Fibroblast of skin of left biceps (primary cell): ENCODE measurements at regions not wholly inside any gene's neighbourhood (a gene's known extent, or its start where the extent isn't known, plus 50 kb on each side); places are given as distances from the start of the nearest gene placed in this dataset.

ENCODE experiments used
- DNase-seq, 2 experiments: peaks; one replicate each; pipeline ENCODE4 v3.0.0-alpha.2; 2013; ENCODE audit warnings: low read depth in 2 of 2

DNA sequence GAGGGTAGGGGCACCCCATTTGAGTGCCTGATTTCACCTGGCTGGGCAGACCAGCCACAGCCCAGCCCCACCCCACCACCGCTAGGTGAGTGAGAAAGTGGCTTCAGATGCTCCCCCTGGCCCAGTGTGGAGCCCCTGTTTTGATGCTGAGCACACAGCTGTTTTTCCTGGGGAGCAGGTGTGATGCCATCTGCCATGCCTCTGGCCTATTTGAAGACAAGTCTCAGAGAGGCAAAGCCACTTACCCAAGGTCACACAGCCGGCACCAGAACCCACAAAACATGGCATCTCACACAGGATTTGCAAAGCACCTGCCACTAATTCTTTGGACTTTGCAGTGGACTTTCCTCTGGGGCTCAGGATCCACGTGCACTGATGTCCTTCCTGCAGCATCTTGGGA lies 131.3 kb downstream of the INHBB start:
- DNase-seq: no peak

DNA sequence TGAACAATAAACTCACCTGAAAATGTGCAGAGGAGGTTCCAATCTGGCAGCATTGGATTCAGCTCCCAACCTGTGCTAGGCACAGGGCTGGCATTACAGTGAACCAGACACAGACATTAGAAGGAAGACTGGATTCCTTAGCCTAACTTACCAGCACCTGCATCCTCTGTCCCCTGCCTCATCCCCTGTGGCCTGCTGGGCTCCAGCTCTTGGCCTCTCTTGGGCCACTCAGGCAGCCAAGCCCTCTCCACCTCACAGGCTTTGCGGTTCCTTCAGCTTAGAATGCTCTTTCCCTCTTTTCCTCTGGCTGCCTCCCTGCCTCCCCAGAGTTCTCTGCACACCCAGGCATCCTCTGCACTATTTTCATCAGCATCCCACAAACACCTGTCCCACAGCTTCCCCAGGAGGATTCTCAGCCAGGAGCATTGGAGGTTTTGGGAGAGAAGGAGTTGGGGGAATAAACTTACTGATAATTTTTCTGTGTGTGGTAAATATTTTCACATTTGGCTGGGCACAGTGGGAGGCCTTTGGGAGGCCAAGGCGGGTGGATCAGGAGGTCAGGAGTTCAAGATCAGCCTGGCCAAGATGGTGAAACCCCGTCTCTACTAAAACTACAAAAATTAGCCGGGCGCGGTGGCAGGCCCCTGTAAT lies 132.0 kb downstream of the INHBB start:
- no peak for DNase-seq

DNA sequence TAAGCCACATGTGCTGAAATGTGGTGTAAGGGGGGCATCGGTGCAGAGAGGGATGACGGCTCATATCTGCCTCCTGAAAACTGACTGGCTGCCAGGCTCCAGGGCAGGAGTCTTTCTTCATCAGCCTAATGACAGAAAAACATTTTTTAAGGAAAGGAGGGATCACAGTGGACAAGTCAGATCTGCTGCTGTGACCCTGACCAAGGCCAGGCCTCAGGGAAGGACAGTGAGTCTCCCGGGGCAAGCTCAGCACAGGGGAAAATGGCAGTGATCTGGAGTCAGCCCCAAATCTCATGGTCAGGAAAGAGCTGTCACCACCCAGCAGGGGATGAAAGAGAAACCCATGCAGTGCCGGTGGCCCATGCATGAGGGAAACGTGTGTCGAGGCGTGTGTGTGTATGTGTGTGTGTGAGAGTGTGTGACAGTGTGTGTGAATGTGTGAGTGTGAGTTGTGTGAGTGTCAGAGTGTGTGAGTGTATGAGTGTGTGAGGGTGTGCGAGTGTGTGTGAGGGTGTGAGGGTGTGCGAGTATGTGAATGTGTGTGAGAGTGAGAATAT lies 134.5 kb downstream of the INHBB start:
- no peak for DNase-seq

DNA sequence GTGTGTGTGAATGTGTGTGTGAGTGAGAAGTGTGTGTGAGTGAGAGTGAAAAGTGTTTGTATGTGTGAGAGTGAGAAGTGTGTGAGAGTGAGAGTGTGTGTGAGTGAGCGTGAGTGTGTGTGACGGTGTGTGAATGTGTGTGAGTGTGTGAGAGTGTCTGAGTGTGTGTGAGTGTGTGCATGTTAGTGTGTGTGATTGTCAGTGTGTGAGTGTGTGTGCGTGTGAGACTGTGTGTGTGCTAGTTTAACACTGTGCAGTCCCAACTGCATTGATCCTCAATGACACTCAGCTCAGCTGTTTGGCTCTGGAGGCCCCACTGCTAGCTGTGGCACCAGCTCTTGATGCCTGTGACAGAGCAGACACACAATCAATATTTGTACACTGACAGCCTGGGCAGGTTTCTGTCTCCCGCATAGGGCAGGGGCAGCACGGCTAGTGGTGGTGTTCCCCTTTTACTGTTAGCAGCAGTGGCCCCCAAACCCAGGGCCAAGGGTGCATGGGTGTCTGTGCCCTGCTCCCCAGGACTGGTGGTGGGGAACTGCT lies 135.0 kb downstream of the INHBB start:
- no peak for DNase-seq

DNA sequence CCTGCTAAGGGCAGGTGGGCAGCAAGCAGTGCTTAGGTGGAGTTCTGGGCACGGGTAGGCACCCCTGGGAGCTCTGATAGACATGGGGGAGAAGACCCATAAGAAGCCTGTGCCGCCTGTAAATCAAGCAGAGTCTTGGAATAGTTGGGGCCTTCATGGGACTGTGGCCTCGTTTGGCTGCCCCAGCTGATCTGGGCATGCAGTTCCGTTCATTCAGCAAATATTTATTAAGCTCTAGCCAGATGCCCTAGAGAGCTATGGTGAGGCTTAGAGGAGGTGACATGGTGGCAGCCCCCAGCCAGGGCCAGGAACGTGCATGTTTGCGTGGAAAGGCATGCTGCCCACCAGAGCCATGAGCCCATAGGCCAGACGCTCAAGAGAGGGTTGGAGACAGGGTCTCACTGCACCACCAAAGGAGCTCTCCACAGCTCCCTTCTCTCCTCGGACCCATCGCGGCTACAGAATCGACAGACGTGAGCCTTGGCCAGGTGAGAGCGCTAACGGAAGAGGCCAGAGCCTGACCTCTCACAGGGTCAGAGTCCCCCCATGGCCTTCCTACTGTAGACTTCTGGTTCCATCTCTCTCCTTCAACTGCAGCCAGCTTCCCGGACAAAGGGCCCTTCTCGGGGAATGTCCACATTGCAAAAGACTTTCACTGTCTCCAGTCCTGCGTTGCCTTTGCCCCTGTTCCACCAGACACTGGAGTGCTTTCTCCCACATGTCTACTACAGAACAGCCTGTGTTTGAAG lies 135.7 kb downstream of the INHBB start:
- DNase-seq: no peak

DNA sequence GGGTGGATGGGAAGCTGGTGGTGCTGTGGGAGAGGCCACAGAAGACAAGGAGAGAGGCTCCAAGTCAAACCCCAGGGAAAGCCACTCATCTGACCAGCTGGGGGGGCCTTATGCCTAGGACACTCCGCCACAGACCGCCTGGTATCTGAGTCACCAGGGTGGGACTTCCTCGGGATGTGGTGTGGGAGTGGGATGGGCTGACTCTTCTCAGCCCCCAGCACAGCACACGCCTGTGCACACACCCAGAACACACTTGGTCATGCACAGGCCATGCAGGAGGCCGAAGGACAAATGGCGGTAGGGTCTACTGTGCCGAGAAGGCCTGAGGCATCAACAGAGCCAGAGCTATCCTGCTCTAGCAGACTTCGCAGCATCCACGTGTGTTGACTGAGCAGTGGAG lies 136.4 kb downstream of the INHBB start:
- DNase-seq: no peak

DNA sequence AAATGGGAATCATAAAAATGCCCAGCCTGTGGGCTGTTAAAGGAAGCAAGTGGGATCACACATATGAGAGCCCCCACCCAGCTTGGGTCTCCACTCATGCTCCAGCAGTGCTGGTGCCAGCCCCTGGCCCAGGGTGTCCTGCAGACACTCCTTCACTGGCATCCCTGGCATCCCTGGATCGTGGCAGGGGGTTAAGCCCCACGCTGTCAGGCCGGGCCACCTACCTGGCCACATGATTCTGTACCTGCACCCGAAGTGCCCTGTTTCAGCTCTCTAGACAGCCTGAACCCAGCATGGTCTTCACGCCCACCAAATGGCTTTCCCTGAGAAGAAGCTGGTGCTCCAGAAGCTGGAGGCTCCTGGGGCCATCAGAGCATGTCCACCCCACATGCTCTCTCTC lies 137.4 kb downstream of the INHBB start:
- DNase-seq: no peak

DNA sequence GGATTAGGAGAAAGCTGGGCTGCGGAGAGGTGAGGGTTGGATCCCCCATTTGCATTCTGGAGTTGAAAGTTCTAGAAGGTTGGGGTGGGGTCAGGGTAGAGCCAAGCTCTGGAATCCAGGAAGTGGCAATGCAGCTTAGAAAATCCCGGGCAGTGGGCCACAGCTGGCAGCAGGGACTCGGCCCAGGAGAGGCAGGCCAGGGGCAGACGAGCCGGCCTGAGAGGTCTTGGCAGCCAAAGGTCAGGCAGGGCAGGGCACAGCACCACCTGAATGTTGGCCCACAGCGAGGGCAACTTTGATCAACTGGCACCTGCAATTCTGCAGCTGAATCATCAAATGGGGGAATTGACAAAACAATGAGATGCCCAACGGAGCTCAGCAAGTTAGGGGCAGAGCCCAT lies 139.2 kb downstream of the INHBB start:
- DNase-seq: no peak

DNA sequence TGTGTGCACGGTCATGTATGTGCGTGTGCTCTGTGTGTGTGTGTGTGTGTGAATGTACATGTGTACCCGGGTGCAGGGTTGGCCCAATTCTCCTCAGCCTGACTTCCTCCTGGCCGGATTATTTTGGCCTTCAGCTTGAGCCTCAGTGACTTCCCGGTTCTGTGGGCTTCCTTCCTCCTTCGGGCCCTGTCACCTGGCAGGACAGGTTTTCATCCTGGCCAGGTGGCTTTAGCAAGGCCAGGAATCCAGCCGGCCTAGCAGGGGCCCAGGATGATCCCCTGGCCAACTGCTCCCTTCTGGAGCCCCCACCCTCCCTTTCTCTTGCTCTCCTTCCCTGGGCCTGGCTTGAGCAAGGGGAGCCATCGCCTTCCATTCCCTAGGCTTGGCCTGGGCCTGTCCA lies 140.5 kb downstream of the INHBB start:
- no peak for DNase-seq

DNA sequence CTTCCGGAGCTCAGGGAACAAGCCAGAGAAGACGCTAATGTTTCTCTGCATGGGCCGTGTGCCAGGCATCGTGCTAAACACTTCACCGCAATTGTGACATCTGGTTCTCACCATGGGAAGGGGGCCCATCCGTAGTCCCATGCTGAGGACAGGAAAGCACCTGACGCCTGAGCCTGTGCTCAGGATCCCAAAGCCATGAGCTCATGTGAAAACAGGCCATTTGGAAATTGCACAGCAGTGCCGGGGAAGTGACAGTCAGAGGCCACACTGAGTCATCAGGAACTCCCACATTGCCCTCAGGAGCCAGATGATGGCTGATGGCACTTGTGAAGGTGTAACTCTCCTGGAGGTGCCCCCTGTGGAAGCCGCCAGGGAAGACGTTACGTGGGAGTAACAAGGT lies 141.0 kb downstream of the INHBB start:
- no peak for DNase-seq

DNA sequence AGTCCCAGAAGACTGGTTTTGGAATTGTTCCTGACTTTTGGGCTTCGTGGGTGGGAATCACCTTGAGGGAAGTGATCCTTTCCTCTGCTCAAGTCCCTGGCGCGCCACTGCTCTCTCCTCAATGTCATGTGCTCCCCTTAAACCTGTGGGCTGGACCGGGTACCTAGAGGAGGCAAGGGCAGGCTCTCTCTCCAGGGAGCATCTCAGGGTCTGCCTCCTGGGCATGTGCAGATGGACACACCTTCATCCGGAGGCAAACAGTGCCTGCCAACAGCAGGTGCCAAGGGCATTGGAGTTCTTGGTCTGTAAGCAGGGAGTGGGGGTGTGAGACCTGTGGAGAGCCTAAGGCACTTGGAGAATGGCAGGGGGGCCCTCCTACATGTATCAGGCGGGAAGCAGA lies 142.6 kb downstream of the INHBB start:
- no peak for DNase-seq

DNA sequence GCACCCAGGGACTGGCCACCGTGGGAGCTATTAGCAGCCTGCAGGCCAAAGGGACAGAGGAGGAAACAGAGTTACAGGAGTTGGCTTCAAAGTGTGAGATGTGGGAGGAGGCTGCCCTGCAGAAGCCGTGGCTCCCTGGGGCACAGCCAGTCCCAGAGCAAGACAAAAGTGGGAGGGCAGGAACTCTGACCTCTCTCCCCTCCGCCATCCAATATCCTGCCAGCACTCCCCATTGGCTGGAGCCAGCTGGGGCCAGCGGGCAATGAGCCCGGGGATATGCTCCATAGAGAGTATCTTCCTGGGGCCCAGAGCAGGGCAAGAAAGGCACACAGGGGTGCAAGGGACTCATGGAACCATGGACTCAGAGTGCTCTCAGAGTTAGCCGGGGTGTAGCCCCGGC lies 143.1 kb downstream of the INHBB start:
- no peak for DNase-seq

DNA sequence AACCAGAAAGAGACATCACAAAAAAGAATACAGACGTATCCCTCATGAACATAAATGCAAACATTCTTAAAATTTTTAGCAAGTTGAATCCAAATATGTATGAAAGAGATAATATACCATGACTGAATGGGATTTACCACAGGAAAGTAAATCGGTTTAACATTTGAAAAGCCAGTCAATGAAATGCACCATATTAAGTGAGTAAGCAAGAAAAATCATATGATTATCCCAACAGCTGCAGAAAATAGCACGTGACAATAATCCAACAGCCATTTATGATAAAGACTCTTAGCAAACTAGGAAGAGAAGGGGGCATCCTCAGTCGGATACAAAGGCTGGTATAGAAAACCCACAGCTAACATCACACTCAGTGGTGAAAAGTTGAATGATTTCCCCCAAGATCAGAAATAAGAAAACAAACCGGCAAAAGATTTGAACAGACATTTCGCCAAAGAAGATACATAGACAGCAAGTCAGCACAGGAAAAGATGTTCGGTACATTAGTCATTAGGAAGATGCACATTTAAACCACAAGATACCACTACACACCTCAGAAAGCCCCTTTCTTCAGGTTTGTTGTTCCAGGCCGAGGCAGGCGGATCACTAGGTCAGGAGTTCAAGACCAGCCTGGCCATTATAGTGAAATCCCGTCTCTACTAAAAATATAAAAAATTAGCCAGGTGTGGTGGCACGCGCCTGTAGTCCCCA lies 144.3 kb downstream of the INHBB start:
- DNase-seq: no peak

DNA sequence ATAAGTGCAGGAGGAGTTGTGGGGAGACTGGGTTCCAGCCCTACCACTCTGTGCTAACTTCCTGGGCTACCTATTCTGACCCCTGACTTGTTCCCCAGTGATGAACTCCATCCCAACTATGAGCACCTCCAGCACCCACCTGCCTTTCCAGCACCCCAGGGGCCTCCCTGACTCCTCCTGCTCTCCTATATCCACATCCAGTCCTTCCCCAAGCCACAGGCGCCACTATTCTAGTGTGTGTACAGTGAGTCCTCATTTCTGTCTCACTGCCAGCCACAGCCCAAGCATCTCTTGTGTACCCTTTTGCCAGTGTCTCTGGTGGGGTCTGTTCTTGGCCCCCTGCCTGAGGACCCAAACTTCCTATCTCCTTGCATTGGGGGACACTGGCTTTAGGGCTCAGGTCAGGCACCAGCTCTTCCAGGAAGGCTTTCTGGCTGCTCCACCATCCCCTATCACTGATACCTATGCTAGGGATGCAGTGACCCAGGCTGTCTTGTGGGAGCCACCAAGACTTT lies 145.2 kb downstream of the INHBB start:
- no peak for DNase-seq

DNA sequence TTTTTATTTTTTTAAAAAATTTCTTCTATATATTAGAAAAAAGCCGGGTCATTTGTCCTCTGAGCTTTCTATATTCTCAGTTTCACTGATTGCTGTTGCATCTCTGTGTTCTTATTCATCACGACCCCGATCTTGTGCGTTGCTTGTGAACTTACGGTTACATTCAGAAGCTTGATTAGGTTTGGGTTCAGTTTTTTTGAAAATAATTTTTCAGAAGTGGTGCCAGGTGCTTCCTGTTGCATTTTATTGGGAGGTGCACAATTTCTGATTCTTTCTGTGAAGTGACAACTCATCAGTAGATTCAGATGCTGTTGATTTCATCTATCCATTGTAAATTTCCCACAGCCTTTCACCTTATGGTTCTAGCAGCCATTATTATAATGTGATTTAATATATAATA lies 147.3 kb downstream of the INHBB start:
- no peak for DNase-seq

DNA sequence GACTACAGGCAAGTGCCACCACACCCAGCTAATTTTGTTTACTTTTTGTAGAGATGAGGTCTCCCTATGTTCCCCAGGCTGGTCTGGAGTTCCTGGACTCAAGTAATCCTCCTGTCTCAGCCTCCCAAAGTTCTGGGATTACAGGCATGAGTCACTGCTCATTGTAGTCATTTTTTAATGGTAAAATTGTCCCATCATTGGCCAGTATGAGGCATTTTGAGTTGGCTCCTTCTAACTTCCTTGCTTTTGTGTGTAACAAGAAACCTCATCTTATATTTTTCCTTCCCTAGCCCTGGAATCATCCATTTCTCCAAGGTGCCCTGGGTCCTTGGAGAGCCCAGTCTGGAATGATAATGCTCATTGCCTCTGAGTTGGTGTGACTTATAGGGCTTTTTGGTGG lies 148.5 kb downstream of the INHBB start:
- no peak for DNase-seq

DNA sequence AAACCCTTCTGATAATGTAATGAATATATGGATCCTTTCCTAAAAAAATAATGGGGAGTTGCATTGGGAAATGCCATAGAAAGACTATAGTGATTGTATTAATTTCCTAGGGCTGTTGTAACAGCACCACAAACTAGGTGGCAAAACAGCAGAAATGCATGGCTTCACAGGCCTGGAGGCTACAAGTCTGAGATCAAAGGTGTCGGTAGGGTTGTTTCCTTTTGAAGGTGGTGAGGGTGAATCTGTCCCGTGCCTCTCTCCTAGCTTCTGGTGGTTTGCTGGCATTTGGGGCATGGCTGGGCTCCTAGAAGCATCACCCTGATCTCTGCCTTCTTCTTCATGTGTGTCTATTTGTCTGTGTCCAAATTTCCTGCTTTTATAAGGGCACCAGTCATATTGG lies 149.7 kb downstream of the INHBB start:
- DNase-seq: no peak

DNA sequence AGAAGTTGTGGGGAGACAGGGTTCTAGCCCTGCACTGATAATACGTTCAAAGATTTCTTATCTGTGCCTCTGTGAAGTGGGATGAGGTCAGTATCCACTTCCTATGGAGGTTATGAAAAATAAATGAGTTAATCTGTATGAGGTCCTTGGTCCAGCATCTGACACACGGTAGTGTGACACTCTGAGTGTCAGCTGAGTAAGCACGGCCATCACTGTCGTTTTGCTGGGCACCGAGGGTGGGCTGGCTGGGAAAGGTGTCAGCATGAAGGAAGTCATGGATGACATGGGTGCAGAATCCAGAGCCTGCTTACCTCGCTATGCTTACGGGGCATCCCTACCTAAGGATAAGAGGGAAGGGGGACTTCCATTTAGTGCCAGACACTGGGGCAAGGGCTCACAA lies 150.3 kb downstream of the INHBB start:
- no peak for DNase-seq

DNA sequence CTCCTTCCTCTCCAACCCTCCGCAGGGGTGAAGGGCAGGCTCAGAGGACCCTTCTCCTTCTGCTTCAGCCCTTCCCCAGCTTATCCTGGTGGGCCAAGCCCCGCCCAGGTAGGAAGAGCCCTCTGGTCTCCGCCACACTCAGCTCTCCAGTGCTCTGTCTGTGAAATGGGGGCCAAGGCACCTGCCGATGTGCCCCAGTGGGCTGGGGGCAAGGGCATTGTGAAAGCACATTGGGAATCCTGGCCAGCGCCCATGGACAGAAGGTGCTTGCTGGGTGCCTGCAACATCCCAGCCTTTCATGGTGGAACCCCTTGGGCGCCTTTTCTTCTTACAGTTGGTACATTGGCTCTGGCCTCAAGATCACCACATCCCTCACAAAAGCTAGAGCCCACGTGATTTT lies 150.8 kb downstream of the INHBB start:
- no peak for DNase-seq

DNA sequence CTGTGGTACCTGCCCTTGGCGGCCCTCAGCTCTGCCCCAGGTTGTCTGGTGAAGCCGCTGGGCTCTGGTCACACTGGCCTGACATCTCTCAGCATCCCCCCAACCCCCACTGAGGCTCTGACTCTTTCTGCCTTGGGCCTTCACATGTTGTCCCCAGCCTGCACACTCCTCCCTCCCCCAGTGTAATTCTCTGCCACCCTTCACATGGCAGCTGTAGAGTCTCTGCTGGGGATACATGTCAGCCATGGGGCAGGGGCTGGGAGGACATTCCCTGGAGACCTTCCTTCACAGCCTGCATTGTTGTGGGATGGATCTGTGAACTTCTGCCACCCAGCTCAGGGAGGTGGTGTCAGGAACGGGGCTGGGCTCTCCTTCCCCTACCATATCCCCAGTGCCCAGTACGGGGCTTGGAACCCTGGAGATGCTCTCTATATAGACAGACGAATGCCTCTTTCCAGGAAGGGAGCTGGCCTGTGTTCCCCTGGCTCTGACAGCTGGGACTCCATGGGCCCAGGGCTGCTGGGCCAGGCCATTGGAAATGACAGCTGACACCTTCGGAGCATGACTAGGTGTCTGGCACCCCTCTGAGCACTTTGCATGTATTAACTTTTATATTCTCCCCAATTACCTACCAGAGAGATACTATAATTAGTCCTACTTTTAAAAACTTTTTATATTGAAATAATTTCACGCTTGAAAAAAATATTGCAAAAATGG lies 151.5 kb downstream of the INHBB start:
- DNase-seq: no peak

DNA sequence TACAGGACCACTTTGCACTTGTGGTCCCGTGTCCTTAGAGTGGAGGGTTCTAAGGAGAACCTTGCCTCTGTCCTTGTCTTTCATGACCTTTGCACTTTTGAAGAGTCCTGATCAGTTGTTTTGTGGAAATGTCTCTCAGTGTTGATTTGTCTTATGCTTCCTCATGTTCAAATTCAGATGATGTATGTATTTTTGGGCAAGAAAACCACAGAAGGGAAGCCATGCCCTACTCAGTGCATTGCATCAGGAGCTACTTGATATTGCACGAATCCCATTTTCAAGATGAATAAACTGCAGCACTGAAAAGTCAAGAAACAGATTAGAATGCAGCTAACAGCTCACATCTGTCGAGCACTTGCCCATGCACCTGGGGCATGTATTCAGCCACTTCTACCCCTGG lies 152.2 kb downstream of the INHBB start:
- no peak for DNase-seq
